HepG2 (cell line): ENCODE measurements at regions not wholly inside any gene's neighbourhood (a gene's known extent, or its start where the extent isn't known, plus 50 kb on each side); places are given as distances from the start of the nearest gene placed in this dataset.

ENCODE experiments used
- ATAC-seq: fragments of 200-7000 bp; cut with Tn5 transposase; 3 replicates; pipeline ENCODE4 v1.9.1; 2020; ENCODE audit warnings: mild to moderate bottlenecking, moderate library complexity
- BruUV-seq: library from RNA; stranded (reverse); fragments of 400-500 nt; replicated peaks from 2 replicates; lab custom pipeline; 2021; lab: Mats Ljungman, UMichigan
- CTCF ChIA-PET: fragments of 300-600 bp; formaldehyde crosslinking; extraction: SDS; loops from one replicate; lab custom pipeline; 2021; ENCODE audit warnings: low total read pairs, inconsistent platforms, low intra/inter-chr PET ratio; lab: Yijun Ruan, JAX
- POLR2A ChIA-PET: fragments of 350-600 bp; sonication (Branson Sonifier 250); formaldehyde crosslinking; loops from one replicate; lab custom pipeline; 2020; ENCODE audit warnings: antibody characterized with exemption, inconsistent platforms; lab: Yijun Ruan, JAX
- DNase-seq: peaks from one replicate; pipeline ENCODE4 v3.0.0-alpha.2; 2015; ENCODE audit warnings: low spot score
- FAIRE-seq: peaks from 3 replicates; lab custom pipeline; 2011; peaks lifted over from hg19 to GRCh38; lab: Jason Lieb, UNC
- H2AFZ ChIP-seq: one replicate; pipeline ENCODE4 v1.6.1; 2011; ENCODE audit warnings: low read length, inconsistent platforms
- H3K27ac ChIP-seq: fragments of 300-600 bp; 3 replicates; pipeline ENCODE4 v1.8.0; 2011; ENCODE audit warnings: mixed run types, mild to moderate bottlenecking, mixed read lengths, low read length, inconsistent platforms; ENCODE audit not compliant: insufficient read depth; ENCODE audit errors: extremely low read length
- H3K27me3 ChIP-seq, 2 experiments: fragments of 200-600 bp in 1 of 2; 2 replicates in 1 of 2; 3 replicates in 1 of 2; pipeline versions ENCODE4 v1.6.0 to v1.8.0; 2011; ENCODE audit warnings: low read length in 2 of 2, mild to moderate bottlenecking in 2 of 2, moderate library complexity in 2 of 2, inconsistent platforms in 1 of 2; ENCODE audit not compliant: insufficient read depth in 2 of 2, control insufficient read depth in 1 of 2
- H3K36me3 ChIP-seq, 2 experiments: fragments of 200-600 bp in 1 of 2; replicated peaks in 1 of 2; 2 replicates in 1 of 2; 3 replicates in 1 of 2; pipeline versions ENCODE4 v1.5.1 to v1.8.0; 2011; ENCODE audit warnings: low read length in 2 of 2, inconsistent platforms in 1 of 2; ENCODE audit not compliant: insufficient read depth in 2 of 2, control insufficient read depth in 1 of 2
- H3K4me1 ChIP-seq: 2 replicates; pipeline ENCODE4 v1.5.1; 2012; ENCODE audit warnings: low read length, inconsistent platforms; ENCODE audit not compliant: insufficient read depth
- H3K4me2 ChIP-seq: 2 replicates; pipeline ENCODE4 v1.6.0; 2011; ENCODE audit warnings: low read depth, low read length, inconsistent platforms
- H3K4me3 ChIP-seq, 3 experiments: fragments of 200-600 bp in 1 of 3; sonication (generic), shearing (Covaris generic) in 1 of 3; replicated peaks in 1 of 3; 2 replicates each; pipeline ENCODE4 v1.5.1; 2011 to 2016; ENCODE audit warnings: low read length in 3 of 3, inconsistent platforms in 2 of 3, low read depth in 2 of 3, mild to moderate bottlenecking in 2 of 3, control low read depth in 1 of 3, mixed read lengths in 1 of 3; ENCODE audit not compliant: insufficient read depth in 1 of 3
- H3K79me2 ChIP-seq: one replicate; pipeline ENCODE4 v1.6.1; 2011; ENCODE audit warnings: low read length, inconsistent platforms; ENCODE audit not compliant: insufficient read depth
- H3K9ac ChIP-seq: 2 replicates; pipeline ENCODE4 v1.6.0; 2011; ENCODE audit warnings: mild to moderate bottlenecking, low read depth, low read length, inconsistent platforms; ENCODE audit not compliant: insufficient read depth
- H3K9me3 ChIP-seq: 2 replicates; pipeline ENCODE4 v1.5.1; 2012; ENCODE audit warnings: mild to moderate bottlenecking, low read length
- H4K20me1 ChIP-seq: 2 replicates; pipeline ENCODE4 v1.6.0; 2011; ENCODE audit warnings: inconsistent platforms, mild to moderate bottlenecking, low read length, moderate library complexity; ENCODE audit not compliant: insufficient read depth
- AKAP8 ChIP-seq: sonication (generic); formaldehyde crosslinking; IDR thresholded peaks from 2 replicates; pipeline ENCODE4 v1.5.1; 2020; ENCODE audit warnings: mild to moderate bottlenecking, missing genetic modification reagents
- FOSL1 ChIP-seq: sonication (generic); formaldehyde crosslinking; IDR thresholded peaks from 2 replicates; pipeline ENCODE4 v1.9.0; 2021; ENCODE audit warnings: missing genetic modification reagents, borderline replicate concordance
- HOXA7 ChIP-seq: sonication (generic); formaldehyde crosslinking; IDR thresholded peaks from 2 replicates; pipeline ENCODE4 v1.8.1; 2022; ENCODE audit warnings: mild to moderate bottlenecking, missing genetic modification reagents, moderate library complexity
- RAD21 ChIP-seq: fragments of 450-650 bp; formaldehyde crosslinking; IDR thresholded peaks from 2 replicates; pipeline ENCODE4 v1.5.0; 2020; ENCODE audit warnings: mild to moderate bottlenecking
- SIX1 ChIP-seq: sonication (generic); formaldehyde crosslinking; IDR thresholded peaks from 2 replicates; pipeline ENCODE4 v1.4.0; 2020; ENCODE audit warnings: missing genetic modification reagents, borderline replicate concordance
- TAF15 ChIP-seq: fragments of 200-400 bp; formaldehyde crosslinking; IDR thresholded peaks from one replicate; pipeline ENCODE4 v1.6.1; 2018; ENCODE audit warnings: mild to moderate bottlenecking, low read depth, low read length; ENCODE audit not compliant: poor library complexity, severe bottlenecking
- ZBTB38 ChIP-seq: sonication (generic); formaldehyde crosslinking; IDR thresholded peaks from 2 replicates; pipeline ENCODE4 v1.5.1; 2020; ENCODE audit warnings: mild to moderate bottlenecking, missing genetic modification reagents
- ZNF235 ChIP-seq: sonication (generic); formaldehyde crosslinking; IDR thresholded peaks from 2 replicates; pipeline ENCODE4 v1.8.1; 2023; ENCODE audit warnings: mild to moderate bottlenecking, missing genetic modification reagents, borderline replicate concordance
- ZSCAN21 ChIP-seq: sonication (generic); formaldehyde crosslinking; IDR thresholded peaks from 2 replicates; pipeline ENCODE4 v1.8.0; 2022; ENCODE audit warnings: mild to moderate bottlenecking, missing genetic modification reagents, moderate library complexity, borderline replicate concordance
- WGBS: methylation state at CpG from one replicate; pipeline ENCODE4 v1.1.6; 2017; ENCODE audit warnings: low lambda C conversion rate; 5-methylcytosine and 5-hydroxymethylcytosine counted together
- in situ Hi-C: cut with HindIII; loops from 2 replicates; pipeline ENCODE4 v1.10.0; 2017; ENCODE audit warnings: low pct_unique_long_range_greater_than_20kb; ENCODE audit not compliant: extremely low pct_ligation_motif_present
- intact Hi-C: fragments of 100-400 bp; cut with micrococcal nuclease; formaldehyde crosslinking; loops from one replicate; pipeline ENCODE4 v1.10.0; 2022; ENCODE audit not compliant: unreplicated experiment
- TF ChIP-seq, protein P1 (sequence below): IDR thresholded peaks from 2 replicates; pipeline ENCODE4 v1.6.1; 2018; ENCODE audit warnings: missing genetic modification reagents, mild to moderate bottlenecking, missing compliant biosample characterization
- TF ChIP-seq, protein P2 (sequence below), 2 experiments: sonication (generic) in 1 of 2; formaldehyde crosslinking in 1 of 2; IDR thresholded peaks; 2 replicates each; pipeline versions ENCODE4 v1.5.1 to v1.6.1; 2011 to 2020; ENCODE audit warnings: borderline replicate concordance in 1 of 2, low read depth in 1 of 2, low read length in 1 of 2, mild to moderate bottlenecking in 1 of 2, missing genetic modification reagents in 1 of 2, moderate library complexity in 1 of 2
- TF ChIP-seq, protein P3 (sequence below): sonication (generic); formaldehyde crosslinking; IDR thresholded peaks from 2 replicates; pipeline ENCODE4 v1.4.0; 2020; ENCODE audit warnings: missing genetic modification reagents

DNA sequence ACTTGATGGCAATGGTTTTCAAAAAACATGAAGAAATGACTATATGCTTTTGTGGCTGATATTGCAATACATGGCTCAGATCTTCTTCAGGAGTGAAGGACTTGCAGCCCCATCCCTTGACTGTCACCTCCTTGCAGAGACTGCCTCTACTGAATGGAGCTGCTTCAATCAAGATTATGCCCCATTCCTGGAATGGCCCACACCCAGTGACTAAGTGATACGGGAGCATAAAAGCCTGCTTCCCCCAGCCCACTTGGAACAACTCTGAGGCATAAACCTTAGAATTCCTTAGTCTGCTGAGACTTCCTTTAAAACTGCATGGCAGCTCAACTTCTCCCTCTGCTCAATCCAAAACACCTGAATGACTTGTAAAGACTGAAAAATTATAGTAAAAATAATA lies 957.1 kb downstream of the SORCS3 start:
- no peak overlapping the region for H3K9ac ChIP-seq
- no peaks in the 10 kb centered on the region for H3K27me3 ChIP-seq
- H3K79me2 ChIP-seq: no peaks in the 10 kb centered on the region
- 14% methylated on average over 1 of the region's 1 CpG for WGBS
- no peaks in the 10 kb centered on the region for H3K4me1 ChIP-seq
- intact Hi-C loops: no loop called here
- CTCF ChIA-PET: no interaction called here
- no TSS peak for BruUV-seq
- H3K27ac ChIP-seq: no peak overlapping the region
- POLR2A ChIA-PET: no interaction called here
- ATAC-seq: no peak
- no peaks in the 10 kb centered on the region for H4K20me1 ChIP-seq
- H3K4me3 ChIP-seq: no peak overlapping the region
- TF ChIP-seq RAD21 (CRISPR knock-in tag) (no peak), ZSCAN21 (no peak), SIX1 (no peak), ZNF235 (CRISPR knock-in tag) (no peak), HOXA7 (CRISPR knock-in tag) (no peak)
- TF ChIP-seq, protein P1, sequence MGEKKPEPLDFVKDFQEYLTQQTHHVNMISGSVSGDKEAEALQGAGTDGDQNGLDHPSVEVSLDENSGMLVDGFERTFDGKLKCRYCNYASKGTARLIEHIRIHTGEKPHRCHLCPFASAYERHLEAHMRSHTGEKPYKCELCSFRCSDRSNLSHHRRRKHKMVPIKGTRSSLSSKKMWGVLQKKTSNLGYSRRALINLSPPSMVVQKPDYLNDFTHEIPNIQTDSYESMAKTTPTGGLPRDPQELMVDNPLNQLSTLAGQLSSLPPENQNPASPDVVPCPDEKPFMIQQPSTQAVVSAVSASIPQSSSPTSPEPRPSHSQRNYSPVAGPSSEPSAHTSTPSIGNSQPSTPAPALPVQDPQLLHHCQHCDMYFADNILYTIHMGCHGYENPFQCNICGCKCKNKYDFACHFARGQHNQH (CRISPR knock-in tag): no peak
- TF ChIP-seq, all 625 proteins: peak for 0
- FAIRE-seq (no peak), DNase-seq (no peak)
- in situ Hi-C loops: no loop called here
- Histone ChIP-seq H3K9me3 (peaks cover 59% of the 10 kb centered on the region), H3K36me3 (no peaks in the 10 kb centered on the region), H2AFZ (no peak overlapping the region), H3K4me2 (no peak overlapping the region)

DNA sequence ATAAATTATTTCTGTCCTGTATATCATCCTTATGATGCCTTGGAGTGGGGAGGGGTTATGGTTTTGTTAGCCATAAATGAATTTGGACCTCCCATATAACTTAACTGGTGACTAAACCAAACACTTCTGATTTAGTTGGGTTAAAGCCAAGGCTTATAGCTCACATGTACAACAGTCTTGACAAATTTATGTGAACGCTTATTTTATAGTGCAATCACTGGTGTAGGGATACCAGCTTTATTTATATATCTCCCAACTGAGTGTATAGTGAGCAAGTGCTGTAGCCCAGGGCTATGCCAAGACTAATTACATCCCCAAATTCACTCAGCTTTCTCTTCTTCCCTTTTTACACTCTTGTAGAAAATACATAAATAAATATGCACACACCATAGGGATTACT lies 956.2 kb downstream of the SORCS3 start:
- ATAC-seq (no peak), FAIRE-seq (no peak), DNase-seq (no peak)
- BruUV-seq: no TSS peak
- Histone ChIP-seq H3K9me3 (peaks cover 63% of the 10 kb centered on the region), H3K9ac (no peak overlapping the region), H3K4me2 (no peak overlapping the region), H3K36me3 (no peaks in the 10 kb centered on the region), H3K27ac (no peak overlapping the region), H3K4me1 (no peaks in the 10 kb centered on the region), H3K4me3 (no peak overlapping the region), H4K20me1 (no peaks in the 10 kb centered on the region), H3K27me3 (no peaks in the 10 kb centered on the region), H3K79me2 (no peaks in the 10 kb centered on the region), H2AFZ (no peak overlapping the region)
- intact Hi-C loops (no loop called here), in situ Hi-C loops (no loop called here)
- ChIA-PET POLR2A (no interaction called here), CTCF (no interaction called here)
- 0% methylated on average over 1 of the region's 1 CpG for WGBS
- no peak for TF ChIP-seq AKAP8
- TF ChIP-seq ZBTB38 (CRISPR knock-in tag): no peak
- no peak for TF ChIP-seq FOSL1
- TF ChIP-seq TAF15: no peak
- TF ChIP-seq, protein P2, sequence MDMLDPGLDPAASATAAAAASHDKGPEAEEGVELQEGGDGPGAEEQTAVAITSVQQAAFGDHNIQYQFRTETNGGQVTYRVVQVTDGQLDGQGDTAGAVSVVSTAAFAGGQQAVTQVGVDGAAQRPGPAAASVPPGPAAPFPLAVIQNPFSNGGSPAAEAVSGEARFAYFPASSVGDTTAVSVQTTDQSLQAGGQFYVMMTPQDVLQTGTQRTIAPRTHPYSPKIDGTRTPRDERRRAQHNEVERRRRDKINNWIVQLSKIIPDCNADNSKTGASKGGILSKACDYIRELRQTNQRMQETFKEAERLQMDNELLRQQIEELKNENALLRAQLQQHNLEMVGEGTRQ (IDR thresholded peaks at IDR 0.05; ENCODE audit: low read depth, low read length): no peak
- TF ChIP-seq, protein P2 (CRISPR knock-in tag; IDR thresholded peaks at IDR 0.05; ENCODE audit: borderline replicate concordance): no peak
- TF ChIP-seq, protein P3, sequence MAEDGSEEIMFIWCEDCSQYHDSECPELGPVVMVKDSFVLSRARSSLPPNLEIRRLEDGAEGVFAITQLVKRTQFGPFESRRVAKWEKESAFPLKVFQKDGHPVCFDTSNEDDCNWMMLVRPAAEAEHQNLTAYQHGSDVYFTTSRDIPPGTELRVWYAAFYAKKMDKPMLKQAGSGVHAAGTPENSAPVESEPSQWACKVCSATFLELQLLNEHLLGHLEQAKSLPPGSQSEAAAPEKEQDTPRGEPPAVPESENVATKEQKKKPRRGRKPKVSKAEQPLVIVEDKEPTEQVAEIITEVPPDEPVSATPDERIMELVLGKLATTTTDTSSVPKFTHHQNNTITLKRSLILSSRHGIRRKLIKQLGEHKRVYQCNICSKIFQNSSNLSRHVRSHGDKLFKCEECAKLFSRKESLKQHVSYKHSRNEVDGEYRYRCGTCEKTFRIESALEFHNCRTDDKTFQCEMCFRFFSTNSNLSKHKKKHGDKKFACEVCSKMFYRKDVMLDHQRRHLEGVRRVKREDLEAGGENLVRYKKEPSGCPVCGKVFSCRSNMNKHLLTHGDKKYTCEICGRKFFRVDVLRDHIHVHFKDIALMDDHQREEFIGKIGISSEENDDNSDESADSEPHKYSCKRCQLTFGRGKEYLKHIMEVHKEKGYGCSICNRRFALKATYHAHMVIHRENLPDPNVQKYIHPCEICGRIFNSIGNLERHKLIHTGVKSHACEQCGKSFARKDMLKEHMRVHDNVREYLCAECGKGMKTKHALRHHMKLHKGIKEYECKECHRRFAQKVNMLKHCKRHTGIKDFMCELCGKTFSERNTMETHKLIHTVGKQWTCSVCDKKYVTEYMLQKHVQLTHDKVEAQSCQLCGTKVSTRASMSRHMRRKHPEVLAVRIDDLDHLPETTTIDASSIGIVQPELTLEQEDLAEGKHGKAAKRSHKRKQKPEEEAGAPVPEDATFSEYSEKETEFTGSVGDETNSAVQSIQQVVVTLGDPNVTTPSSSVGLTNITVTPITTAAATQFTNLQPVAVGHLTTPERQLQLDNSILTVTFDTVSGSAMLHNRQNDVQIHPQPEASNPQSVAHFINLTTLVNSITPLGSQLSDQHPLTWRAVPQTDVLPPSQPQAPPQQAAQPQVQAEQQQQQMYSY (CRISPR knock-in tag): no peak
